Liver (tissue), 7 donors: ENCODE measurements at regions not wholly inside any gene's neighbourhood (a gene's known extent, or its start where the extent isn't known, plus 50 kb on each side); places are given as distances from the start of the nearest gene placed in this dataset.

Experiments
- DNase-seq: peaks from one replicate; pipeline ENCODE4 v3.0.0-alpha.2; 2017; ENCODE audit warnings: low spot score
- H3K27ac ChIP-seq, 2 donors: one replicate each; pipeline ENCODE4 v1.7.0; 2013; ENCODE audit warnings: inconsistent platforms in 2 of 2, low read length in 2 of 2, control low read depth in 1 of 2, low read depth in 1 of 2, mild to moderate bottlenecking in 1 of 2
- H3K27me3 ChIP-seq, 4 donors: one replicate each; pipeline versions ENCODE4 v1.6.1 to v1.7.0; 2013; ENCODE audit warnings: low read length in 3 of 4, inconsistent platforms in 1 of 4, mild to moderate bottlenecking in 1 of 4, moderate library complexity in 1 of 4; ENCODE audit not compliant: control insufficient read depth in 4 of 4, insufficient read depth in 4 of 4
- H3K36me3 ChIP-seq, 4 donors: one replicate each; pipeline versions ENCODE4 v1.6.1 to v1.7.0; 2013; ENCODE audit warnings: low read length in 3 of 4, mild to moderate bottlenecking in 3 of 4, low read depth in 1 of 4, moderate library complexity in 1 of 4; ENCODE audit not compliant: control insufficient read depth in 4 of 4, insufficient read depth in 3 of 4
- H3K4me1 ChIP-seq, 4 donors: one replicate each; pipeline versions ENCODE4 v1.6.1 to v1.7.0; 2013; ENCODE audit warnings: low read length in 3 of 4, mild to moderate bottlenecking in 3 of 4, moderate library complexity in 1 of 4; ENCODE audit not compliant: control insufficient read depth in 4 of 4, insufficient read depth in 4 of 4
- H3K4me3 ChIP-seq, 3 donors: one replicate each; pipeline versions ENCODE4 v1.6.1 to v1.7.0; 2013; ENCODE audit warnings: low read length in 3 of 3, control low read depth in 1 of 3, low read depth in 1 of 3, mild to moderate bottlenecking in 1 of 3
- H3K9ac ChIP-seq, 2 donors: one replicate each; pipeline ENCODE4 v1.7.0; 2013; ENCODE audit warnings: low read length in 2 of 2, mild to moderate bottlenecking in 2 of 2, moderate library complexity in 2 of 2, control low read depth in 1 of 2, low read depth in 1 of 2
- H3K9me3 ChIP-seq, 4 donors: one replicate each; pipeline versions ENCODE4 v1.6.1 to v1.7.0; 2013; ENCODE audit warnings: low read length in 3 of 4; ENCODE audit not compliant: control insufficient read depth in 4 of 4
- EGR1 ChIP-seq, 2 donors: IDR thresholded peaks; 2 replicates each; pipeline ENCODE4 v1.6.1; 2016 to 2018; ENCODE audit warnings: antibody characterized with exemption in 2 of 2, low read depth in 2 of 2
- FOXA1 ChIP-seq: IDR thresholded peaks from 2 replicates; pipeline ENCODE4 v1.6.1; 2016; ENCODE audit warnings: antibody characterized with exemption
- FOXA2 ChIP-seq: IDR thresholded peaks from 2 replicates; pipeline ENCODE4 v1.6.1; 2016; ENCODE audit warnings: antibody characterized with exemption
- GABPA ChIP-seq, 2 donors: IDR thresholded peaks in 1 of 2; conservative IDR thresholded peaks in 1 of 2; 2 replicates each; pipeline ENCODE4 v1.6.1; 2016; ENCODE audit warnings: antibody characterized with exemption in 2 of 2, mild to moderate bottlenecking in 1 of 2, moderate library complexity in 1 of 2
- HNF4A ChIP-seq, 2 donors: conservative IDR thresholded peaks; 2 replicates each; pipeline ENCODE4 v1.6.1; 2016; ENCODE audit warnings: antibody characterized with exemption in 2 of 2, mild to moderate bottlenecking in 2 of 2
- HNF4G ChIP-seq: IDR thresholded peaks from 2 replicates; pipeline ENCODE4 v1.6.1; 2016; ENCODE audit warnings: antibody characterized with exemption
- JUND ChIP-seq, 2 donors: IDR thresholded peaks; 2 replicates each; pipeline ENCODE4 v1.6.1; 2016; ENCODE audit warnings: antibody characterized with exemption in 2 of 2
- NR2F2 ChIP-seq: IDR thresholded peaks from 2 replicates; pipeline ENCODE4 v1.6.1; 2016; ENCODE audit warnings: antibody characterized with exemption
- RAD21 ChIP-seq, 2 donors: IDR thresholded peaks; 2 replicates each; pipeline ENCODE4 v1.6.1; 2016; ENCODE audit warnings: antibody characterized with exemption in 2 of 2, mild to moderate bottlenecking in 2 of 2
- SP1 ChIP-seq: IDR thresholded peaks from 2 replicates; pipeline ENCODE4 v1.6.1; 2018; ENCODE audit warnings: antibody characterized with exemption, mild to moderate bottlenecking
- TAF1 ChIP-seq: conservative IDR thresholded peaks from 2 replicates; pipeline ENCODE4 v1.6.1; 2016; ENCODE audit warnings: antibody characterized with exemption, mild to moderate bottlenecking
- YY1 ChIP-seq: IDR thresholded peaks from 2 replicates; pipeline ENCODE4 v1.6.1; 2016; ENCODE audit warnings: antibody characterized with exemption, mild to moderate bottlenecking
- WGBS: extraction: QIAGEN DNeasy Blood & Tissue Kit; methylation state at CpG from one replicate; pipeline ENCODE4 v1.1.7; 2013; 5-methylcytosine and 5-hydroxymethylcytosine counted together
- TF ChIP-seq, protein P1 (sequence below): IDR thresholded peaks from 2 replicates; pipeline ENCODE4 v1.6.1; 2016; ENCODE audit warnings: antibody characterized with exemption
- TF ChIP-seq, protein P2 (sequence below): IDR thresholded peaks from 2 replicates; pipeline ENCODE4 v1.6.1; 2016; ENCODE audit warnings: antibody characterized with exemption
- TF ChIP-seq, protein P3 (sequence below): IDR thresholded peaks from 2 replicates; pipeline ENCODE4 v1.6.1; 2016; ENCODE audit warnings: antibody characterized with exemption, mild to moderate bottlenecking
- donor health status: healthy.
- donor health status: healthy.
- donor health status: healthy.
- donor health status: healthy.

DNA sequence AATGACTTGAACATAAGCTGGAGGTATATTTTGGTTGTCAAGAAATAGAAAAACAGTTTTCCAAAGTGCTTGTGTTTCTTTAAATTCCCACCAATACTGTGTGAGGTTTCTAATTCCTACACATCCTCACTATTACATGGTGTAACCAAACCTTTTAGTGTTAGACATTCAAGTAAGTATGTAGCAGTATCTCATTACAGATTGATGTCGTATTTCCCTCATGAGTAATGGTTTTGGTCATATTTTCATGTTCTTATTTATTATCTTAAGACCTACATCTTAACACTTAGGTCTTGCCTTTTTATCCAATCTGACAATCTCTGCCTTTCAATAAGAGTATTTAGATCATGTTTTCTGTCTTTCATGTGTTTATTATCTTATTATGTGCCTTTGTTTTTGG lies 253.7 kb upstream of the ANXA10 start:
- H3K9ac ChIP-seq: no peak overlapping the region
- H3K4me1 ChIP-seq: no peaks in the 10 kb centered on the region
- no peaks in the 10 kb centered on the region for H3K36me3 ChIP-seq
- no peaks in the 10 kb centered on the region for H3K27me3 ChIP-seq
- no peaks in the 10 kb centered on the region for H3K9me3 ChIP-seq
- TF ChIP-seq FOXA2 (no peak), NR2F2 (no peak), RAD21 (IDR thresholded peaks at IDR 0.05) (no peak), GABPA (IDR thresholded peaks at IDR 0.05 in 1 of 2, conservative IDR thresholded peaks at IDR 0.05 in 1 of 2) (no peak), HNF4G (no peak), SP1 (no peak), FOXA1 (no peak), TAF1 (no peak), JUND (IDR thresholded peaks at IDR 0.05) (no peak), EGR1 (IDR thresholded peaks at IDR 0.05; ENCODE audit: low read depth in 2 of 2) (no peak)
- TF ChIP-seq, protein P1, sequence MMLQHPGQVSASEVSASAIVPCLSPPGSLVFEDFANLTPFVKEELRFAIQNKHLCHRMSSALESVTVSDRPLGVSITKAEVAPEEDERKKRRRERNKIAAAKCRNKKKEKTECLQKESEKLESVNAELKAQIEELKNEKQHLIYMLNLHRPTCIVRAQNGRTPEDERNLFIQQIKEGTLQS: no peak
- TF ChIP-seq, protein P2, sequence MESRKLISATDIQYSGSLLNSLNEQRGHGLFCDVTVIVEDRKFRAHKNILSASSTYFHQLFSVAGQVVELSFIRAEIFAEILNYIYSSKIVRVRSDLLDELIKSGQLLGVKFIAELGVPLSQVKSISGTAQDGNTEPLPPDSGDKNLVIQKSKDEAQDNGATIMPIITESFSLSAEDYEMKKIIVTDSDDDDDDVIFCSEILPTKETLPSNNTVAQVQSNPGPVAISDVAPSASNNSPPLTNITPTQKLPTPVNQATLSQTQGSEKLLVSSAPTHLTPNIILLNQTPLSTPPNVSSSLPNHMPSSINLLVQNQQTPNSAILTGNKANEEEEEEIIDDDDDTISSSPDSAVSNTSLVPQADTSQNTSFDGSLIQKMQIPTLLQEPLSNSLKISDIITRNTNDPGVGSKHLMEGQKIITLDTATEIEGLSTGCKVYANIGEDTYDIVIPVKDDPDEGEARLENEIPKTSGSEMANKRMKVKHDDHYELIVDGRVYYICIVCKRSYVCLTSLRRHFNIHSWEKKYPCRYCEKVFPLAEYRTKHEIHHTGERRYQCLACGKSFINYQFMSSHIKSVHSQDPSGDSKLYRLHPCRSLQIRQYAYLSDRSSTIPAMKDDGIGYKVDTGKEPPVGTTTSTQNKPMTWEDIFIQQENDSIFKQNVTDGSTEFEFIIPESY: no peak
- TF ChIP-seq, protein P3, sequence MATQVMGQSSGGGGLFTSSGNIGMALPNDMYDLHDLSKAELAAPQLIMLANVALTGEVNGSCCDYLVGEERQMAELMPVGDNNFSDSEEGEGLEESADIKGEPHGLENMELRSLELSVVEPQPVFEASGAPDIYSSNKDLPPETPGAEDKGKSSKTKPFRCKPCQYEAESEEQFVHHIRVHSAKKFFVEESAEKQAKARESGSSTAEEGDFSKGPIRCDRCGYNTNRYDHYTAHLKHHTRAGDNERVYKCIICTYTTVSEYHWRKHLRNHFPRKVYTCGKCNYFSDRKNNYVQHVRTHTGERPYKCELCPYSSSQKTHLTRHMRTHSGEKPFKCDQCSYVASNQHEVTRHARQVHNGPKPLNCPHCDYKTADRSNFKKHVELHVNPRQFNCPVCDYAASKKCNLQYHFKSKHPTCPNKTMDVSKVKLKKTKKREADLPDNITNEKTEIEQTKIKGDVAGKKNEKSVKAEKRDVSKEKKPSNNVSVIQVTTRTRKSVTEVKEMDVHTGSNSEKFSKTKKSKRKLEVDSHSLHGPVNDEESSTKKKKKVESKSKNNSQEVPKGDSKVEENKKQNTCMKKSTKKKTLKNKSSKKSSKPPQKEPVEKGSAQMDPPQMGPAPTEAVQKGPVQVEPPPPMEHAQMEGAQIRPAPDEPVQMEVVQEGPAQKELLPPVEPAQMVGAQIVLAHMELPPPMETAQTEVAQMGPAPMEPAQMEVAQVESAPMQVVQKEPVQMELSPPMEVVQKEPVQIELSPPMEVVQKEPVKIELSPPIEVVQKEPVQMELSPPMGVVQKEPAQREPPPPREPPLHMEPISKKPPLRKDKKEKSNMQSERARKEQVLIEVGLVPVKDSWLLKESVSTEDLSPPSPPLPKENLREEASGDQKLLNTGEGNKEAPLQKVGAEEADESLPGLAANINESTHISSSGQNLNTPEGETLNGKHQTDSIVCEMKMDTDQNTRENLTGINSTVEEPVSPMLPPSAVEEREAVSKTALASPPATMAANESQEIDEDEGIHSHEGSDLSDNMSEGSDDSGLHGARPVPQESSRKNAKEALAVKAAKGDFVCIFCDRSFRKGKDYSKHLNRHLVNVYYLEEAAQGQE: no peak
- no peak overlapping the region for H3K4me3 ChIP-seq
- WGBS: 79% methylated on average over 1 of the region's 1 CpG
- no peak for DNase-seq
- H3K27ac ChIP-seq: no peak overlapping the region

DNA sequence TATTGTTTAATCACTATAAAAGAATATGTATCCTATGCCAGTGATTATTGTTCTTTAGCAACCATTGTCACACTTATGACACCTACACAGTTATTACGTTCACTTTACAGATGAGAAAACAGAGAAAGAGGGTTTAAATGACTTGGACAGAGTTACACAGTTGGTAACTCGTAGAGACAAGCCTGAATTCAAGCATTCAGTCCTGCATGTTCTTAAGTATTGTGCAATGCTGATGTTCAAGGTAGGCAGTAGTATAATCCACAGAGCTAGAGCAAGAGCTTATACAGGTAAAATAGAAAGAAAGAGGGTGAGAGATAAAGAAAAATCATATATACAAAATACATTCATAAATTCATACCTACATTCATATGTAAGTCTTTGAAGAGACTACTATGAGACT lies 249.8 kb upstream of the ANXA10 start:
- no peaks in the 10 kb centered on the region for H3K4me1 ChIP-seq
- no peaks in the 10 kb centered on the region for H3K27me3 ChIP-seq
- no peaks in the 10 kb centered on the region for H3K9me3 ChIP-seq
- H3K27ac ChIP-seq: no peak overlapping the region
- TF ChIP-seq JUND (IDR thresholded peaks at IDR 0.05) (no peak), YY1 (no peak), TAF1 (no peak), NR2F2 (no peak), FOXA2 (no peak), HNF4A (conservative IDR thresholded peaks at IDR 0.05) (no peak), HNF4G (no peak), SP1 (no peak), EGR1 (IDR thresholded peaks at IDR 0.05; ENCODE audit: low read depth in 2 of 2) (no peak)
- TF ChIP-seq, protein P1: no peak
- H3K9ac ChIP-seq: no peak overlapping the region
- no peak overlapping the region for H3K4me3 ChIP-seq
- 61% methylated on average over 2 of the region's 2 CpGs for WGBS
- H3K36me3 ChIP-seq: no peaks in the 10 kb centered on the region
- DNase-seq: no peak
